Activated naive CD4-positive, alpha-beta T cell treated with anti-CD3 and anti-CD28 coated beads, Interleukin-2, amount 50 U/mL, for 72 hours (primary cell): ENCODE measurements at regions not wholly inside any gene's neighbourhood (a gene's known extent, or its start where the extent isn't known, plus 50 kb on each side); places are given as distances from the start of the nearest gene placed in this dataset.
A peak's percentile ranks its signal among the peaks of the same experiment; 100 is the strongest.

ENCODE experiments used
- ATAC-seq, 2 donors: fragments of 150-1000 bp; cut with Tn5 transposase; 2 replicates each; pipeline ENCODE4 v1.10.0; 2021; ENCODE audit warnings: mild to moderate bottlenecking in 2 of 2, moderate library complexity in 2 of 2
- DNase-seq, 2 donors: peaks; one replicate each; pipeline ENCODE4 v3.0.0; 2021 to 2022; ENCODE audit warnings: low spot score in 2 of 2
- H3K27ac Mint-ChIP-seq, 2 donors: one replicate each; pipeline ENCODE4 v1.8.0; 2022; ENCODE audit warnings: mild to moderate bottlenecking in 2 of 2, mixed read lengths in 2 of 2
- H3K36me3 Mint-ChIP-seq, 2 donors: one replicate each; pipeline ENCODE4 v1.8.0; 2022; ENCODE audit warnings: mixed read lengths in 2 of 2
- H3K9me3 Mint-ChIP-seq, 2 donors: one replicate each; pipeline ENCODE4 v1.8.0; 2022; ENCODE audit warnings: mixed read lengths in 2 of 2

DNA sequence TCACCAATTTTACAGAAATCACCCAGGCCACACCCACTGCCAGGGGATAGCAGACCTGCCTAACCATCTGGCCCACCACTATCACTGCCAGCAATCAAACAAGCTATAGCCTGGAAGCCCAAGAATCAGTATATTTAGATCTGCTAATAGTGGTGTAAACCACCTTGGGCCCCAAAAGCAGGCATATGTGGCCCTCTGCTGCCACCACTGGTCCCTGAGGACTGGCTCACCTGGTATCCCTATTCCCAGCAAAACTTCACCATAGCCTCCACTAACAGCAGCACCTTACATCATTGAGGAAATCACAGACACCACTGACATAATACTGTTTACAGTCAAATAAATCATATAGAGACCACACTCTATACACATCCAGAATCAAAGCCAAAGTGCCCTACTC lies 880.4 kb upstream of the MAN1A1 start:
- DNase-seq (no peak), ATAC-seq (no peak)
- no peak overlapping the region for H3K27ac Mint-ChIP-seq
- H3K36me3 Mint-ChIP-seq: peaks cover 0 to 6% of the 10 kb centered on the region in 2 donors
- peaks cover 20 to 22% of the 10 kb centered on the region in 2 donors for H3K9me3 Mint-ChIP-seq

DNA sequence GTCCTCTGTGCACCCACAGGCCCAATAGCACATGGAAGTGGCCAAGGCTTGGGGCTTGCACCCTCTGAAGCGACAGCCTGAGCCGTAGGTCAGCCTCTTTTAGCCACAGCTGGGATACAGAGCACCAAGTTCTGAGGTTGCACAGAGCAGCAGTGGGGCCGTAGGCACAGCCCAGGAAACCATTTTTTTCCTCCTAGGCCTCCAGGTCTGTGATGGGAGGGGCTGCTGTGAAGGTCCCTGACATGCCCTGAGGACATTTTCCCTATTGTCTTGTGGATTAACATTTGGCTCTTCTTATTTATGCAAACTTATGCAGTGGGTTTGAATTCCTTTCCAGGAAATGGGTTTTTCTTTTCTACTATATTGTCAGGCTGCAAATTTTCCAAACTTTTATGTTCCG lies 878.7 kb upstream of the MAN1A1 start:
- ATAC-seq: no peak
- Mint-ChIP-seq H3K36me3 (no peaks in the 10 kb centered on the region), H3K9me3 (peaks cover 11 to 13% of the 10 kb centered on the region in 2 donors), H3K27ac (no peak overlapping the region)
- DNase-seq: no peak

DNA sequence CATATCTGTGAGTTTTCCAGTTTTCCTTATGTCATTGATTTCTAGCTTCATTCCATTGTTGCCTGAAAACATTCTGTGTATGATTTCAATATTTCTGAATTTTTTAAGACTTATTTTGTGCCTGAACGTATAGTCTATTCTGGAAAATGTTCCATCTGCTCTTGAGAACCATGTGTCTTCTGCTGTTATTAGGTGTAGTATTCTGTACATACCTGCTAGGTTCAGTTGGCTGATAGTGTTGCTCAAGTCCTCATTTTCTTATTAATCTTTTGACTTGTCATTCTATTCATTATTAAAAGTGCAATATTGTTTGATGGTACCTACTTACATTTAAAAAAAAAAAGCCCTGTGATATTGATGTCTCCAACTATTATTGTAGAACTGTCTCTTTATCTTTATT lies 869.8 kb upstream of the MAN1A1 start:
- Mint-ChIP-seq H3K36me3 (no peaks in the 10 kb centered on the region), H3K27ac (no peak overlapping the region), H3K9me3 (no peaks in the 10 kb centered on the region)
- no peak for DNase-seq
- no peak for ATAC-seq

DNA sequence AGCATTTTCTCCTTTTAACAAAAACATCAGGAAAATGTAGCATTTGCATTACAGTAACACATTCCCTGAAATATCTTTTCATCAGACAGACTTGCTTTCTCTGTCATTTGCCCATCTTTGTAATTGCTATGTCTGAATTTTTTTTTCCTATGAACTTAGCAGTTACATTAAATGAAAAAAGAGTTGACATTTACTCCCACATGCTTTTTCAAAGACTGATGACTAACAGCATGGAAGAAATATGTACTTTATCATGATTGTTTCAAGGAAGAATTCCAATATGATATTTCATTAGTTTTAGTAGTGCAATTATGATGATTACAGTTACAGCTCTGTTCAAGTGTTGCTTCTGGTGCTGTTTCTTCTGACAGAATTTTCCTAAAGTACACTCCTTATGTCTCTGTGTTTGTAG lies 864.5 kb upstream of the MAN1A1 start:
- no peak for DNase-seq
- Mint-ChIP-seq H3K9me3 (peaks cover 4% of the 10 kb centered on the region in 2 donors), H3K27ac (no peak overlapping the region), H3K36me3 (no peaks in the 10 kb centered on the region)
- no peak for ATAC-seq

DNA sequence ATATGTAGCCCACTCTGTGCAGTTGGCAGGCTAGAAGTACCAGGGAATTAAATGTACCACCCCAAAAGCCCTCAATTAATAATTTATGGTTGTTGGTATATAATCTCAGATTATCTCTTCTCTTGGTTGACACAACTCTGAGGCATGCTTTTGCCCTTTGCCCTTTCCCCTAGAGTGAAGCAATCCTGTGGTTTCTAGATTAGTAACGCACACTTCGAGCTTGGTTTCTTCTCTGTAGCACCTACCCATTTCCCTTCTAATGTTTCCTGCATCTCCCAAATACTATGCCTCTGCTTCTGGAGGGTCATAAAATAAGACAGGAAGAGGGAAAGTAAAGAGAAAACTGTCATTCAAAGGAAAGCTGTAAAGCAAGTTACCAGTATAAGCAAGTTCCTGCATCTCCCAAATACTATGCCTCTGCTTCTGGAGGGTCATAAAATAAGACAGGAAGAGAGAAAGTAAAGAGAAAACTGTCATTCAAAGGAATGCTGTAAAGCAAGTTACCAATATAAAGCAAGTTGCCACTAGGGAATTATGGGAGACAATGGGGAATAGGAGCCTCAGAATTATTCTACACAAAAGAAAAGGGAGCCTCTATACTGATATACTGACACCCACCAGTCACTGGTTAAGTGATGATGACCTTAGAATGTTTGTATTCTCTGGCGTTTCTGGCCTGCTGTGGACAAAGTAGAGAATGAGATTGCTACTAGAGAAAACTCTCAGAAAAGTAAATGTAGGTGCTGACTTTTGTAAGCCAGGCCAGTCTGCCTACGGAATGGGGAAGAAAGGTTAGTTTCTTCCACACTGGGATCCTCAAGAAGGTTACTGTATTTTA lies 862.6 kb upstream of the MAN1A1 start:
- DNase-seq (no peak), ATAC-seq (no peak)
- Mint-ChIP-seq H3K9me3 (peaks cover 5 to 9% of the 10 kb centered on the region in 2 donors), H3K36me3 (no peaks in the 10 kb centered on the region), H3K27ac (no peak overlapping the region)

DNA sequence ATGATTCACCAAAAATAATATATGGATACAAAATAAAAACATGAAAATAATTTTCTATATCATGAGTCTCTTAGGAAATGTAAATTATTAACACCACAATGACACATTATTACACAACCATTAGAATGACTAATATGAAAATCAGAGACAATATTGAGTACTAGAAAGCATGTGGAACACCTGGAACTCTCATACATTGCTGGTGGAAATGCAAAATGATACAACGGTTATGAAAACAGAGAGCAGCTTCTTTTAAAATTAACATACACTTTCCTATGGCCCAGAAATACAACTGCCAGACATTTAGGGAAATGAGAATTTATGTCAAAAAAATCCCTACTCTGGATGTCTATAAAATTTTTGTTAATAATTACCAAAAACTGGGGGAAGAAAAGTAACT lies 853.3 kb upstream of the MAN1A1 start:
- H3K36me3 Mint-ChIP-seq: no peaks in the 10 kb centered on the region
- ATAC-seq (no peak), DNase-seq (no peak)
- peaks cover 5 to 10% of the 10 kb centered on the region in 2 donors for H3K9me3 Mint-ChIP-seq
- H3K27ac Mint-ChIP-seq: no peak overlapping the region

DNA sequence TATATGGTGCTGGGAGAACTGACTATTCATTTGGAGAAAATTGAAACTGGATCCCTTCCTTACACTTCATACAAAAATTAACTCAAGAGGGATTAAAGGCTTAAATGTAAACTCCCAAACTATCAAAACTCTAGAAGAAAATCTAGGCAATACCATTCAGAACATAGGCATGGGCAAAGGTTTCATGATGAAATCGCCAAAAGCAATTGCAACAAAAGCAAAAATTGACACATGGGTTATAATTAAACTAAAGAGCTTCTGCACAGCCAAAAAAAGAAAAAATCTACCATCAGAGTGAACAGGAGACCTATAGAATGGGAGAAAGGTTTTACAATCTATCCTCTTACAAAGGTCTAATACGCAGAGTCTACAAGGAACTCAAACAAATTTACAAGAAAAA lies 851.3 kb upstream of the MAN1A1 start:
- DNase-seq: no peak
- H3K27ac Mint-ChIP-seq: no peak overlapping the region
- no peaks in the 10 kb centered on the region for H3K36me3 Mint-ChIP-seq
- H3K9me3 Mint-ChIP-seq: peaks cover 0 to 4% of the 10 kb centered on the region in 2 donors
- ATAC-seq: no peak

DNA sequence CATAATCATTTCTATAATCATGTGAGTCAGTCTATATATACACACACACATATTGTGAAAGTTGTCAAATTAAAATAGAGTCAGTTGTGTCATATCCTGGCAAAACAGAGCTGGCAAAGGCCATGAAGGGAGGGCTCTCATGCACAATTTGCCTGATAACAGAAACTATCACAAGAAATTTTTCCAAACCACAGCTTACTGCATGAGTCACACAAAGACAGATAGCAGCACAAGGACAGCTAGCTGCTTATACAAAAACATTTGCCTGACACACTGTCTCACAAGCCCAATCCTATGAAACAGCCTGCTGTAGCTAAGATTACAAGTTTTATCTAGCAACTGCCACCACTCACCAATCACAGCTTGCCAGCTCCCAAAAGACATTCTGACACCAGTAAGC lies 848.5 kb upstream of the MAN1A1 start:
- Mint-ChIP-seq H3K36me3 (no peaks in the 10 kb centered on the region), H3K9me3 (peaks cover 0 to 4% of the 10 kb centered on the region in 2 donors), H3K27ac (no peak overlapping the region)
- DNase-seq (no peak), ATAC-seq (peak in 1 of 2 donors; percentile 58)

DNA sequence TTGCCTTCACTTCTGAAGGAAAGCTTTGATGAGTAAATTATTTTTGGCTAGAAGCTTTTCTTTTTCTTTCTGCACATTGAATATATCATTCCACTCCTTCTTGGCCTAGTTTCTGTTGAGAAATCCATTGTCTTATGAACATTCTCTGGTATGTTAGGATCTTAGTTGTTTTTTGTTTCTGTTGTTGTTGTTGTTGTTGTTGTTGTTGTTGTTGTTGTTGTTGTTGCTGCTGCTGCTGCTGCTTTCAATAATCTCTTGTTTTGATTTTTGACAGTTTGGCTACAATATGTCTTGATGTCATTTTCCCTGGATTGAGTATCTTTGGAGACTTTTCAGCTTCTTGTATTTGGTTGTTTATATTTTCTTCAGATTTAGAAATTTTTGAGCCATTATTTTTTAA lies 836.5 kb upstream of the MAN1A1 start:
- no peak for ATAC-seq
- peaks cover 0 to 8% of the 10 kb centered on the region in 2 donors for H3K9me3 Mint-ChIP-seq
- H3K27ac Mint-ChIP-seq: no peak overlapping the region
- DNase-seq: no peak
- H3K36me3 Mint-ChIP-seq: no peaks in the 10 kb centered on the region

DNA sequence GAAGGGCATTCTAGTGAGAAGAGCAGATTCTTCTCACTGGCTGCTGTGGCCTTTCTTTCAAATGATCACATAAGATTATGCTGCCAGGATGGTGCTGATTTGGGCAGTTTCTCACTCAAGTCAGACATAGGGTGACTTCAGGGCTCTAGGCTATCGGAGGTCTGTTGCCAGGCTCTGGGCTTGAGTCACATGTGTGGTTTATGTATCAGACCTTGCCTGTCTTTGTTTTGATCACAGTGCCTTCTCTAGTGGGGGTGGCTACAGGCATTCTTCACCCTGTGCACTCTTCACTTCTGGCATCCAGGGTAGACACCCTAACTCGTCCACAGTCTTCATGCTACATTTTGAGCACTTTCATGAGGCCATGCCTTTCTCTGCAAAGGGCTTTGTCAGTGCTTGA lies 823.7 kb upstream of the MAN1A1 start:
- Mint-ChIP-seq H3K9me3 (peaks cover 3 to 5% of the 10 kb centered on the region in 2 donors), H3K36me3 (no peaks in the 10 kb centered on the region), H3K27ac (no peak overlapping the region)
- DNase-seq (no peak), ATAC-seq (no peak)

DNA sequence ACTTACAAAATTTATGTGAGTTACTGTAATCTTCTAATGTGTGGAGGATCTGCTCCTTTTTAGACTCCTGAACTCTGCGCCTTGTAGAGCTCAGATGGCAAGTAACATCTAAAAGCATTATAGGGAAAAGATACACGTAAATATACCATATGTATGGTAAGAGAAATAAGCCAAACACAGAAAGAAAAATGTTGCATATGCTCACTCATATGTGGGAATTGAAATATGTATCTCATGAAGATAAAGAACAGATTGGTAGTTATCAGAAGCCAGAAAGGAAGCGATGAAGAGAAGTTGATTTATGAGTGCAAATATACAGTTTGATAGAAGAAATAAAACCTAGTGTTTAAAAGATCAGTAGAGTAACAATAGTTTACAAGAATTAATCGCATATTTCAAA lies 815.0 kb upstream of the MAN1A1 start:
- H3K9me3 Mint-ChIP-seq: peaks cover 0 to 3% of the 10 kb centered on the region in 2 donors
- DNase-seq (no peak), ATAC-seq (no peak)
- no peak overlapping the region for H3K27ac Mint-ChIP-seq
- H3K36me3 Mint-ChIP-seq: no peaks in the 10 kb centered on the region

DNA sequence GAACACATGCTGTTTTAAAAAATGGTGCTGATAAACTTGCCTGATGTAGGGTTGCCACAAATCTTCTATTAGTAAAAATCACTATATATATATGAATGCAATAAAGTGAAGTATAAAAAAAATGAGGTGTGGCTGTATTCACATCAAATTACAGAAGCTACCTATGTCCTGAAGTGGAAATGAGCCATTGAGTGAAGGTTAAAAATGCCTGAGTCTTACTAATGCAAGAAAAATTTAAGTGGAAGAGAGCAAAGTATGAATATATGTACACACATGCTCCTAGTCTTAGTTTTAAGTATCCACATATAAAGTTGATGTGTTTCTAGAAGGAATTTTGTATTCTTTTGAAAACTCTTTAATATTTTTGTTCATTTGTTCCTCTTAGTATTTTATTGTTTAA lies 808.3 kb upstream of the MAN1A1 start:
- ATAC-seq: no peak
- no peak overlapping the region for H3K27ac Mint-ChIP-seq

DNA sequence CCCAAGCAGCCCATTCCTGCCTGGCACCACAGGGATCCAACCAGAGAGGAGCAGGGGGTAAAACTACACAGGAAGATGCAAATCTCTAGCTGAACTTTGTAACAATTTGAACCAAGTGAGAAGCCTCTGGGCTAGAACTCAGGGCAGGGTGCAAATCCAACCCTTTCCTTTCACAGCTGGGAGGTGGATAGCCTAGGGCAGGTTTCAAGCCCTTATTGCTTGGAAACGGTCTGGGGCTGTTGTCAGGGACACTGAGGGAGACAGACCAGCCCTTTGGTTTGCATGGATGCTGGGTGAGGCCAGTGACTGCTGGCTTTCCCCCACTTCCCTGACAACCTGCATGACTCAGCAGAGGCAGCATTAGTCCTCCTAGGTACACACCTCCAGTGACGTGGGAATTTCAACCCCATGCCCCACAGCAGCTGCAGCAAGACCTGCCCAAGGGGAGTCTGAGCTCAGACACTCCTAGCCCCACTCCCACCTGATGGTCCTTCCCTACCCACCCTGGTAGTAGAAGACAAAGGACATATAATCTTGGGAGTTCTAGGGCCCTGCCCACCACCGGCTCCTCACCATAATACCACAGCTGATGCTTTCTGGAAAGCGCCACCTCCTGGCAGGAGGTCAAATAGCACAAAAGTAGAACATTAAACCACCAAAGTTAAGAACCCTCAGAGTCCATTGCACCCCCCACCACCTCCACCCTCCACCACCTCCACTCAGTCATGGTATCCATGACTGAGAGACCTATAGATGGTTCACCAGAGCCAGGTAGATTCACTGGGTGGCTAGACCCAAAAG lies 797.7 kb upstream of the MAN1A1 start:
- DNase-seq: peak in 1 of 2 donors; percentile 2

More for the DNA sequence above, 808.3 kb upstream of the MAN1A1 start:
- Mint-ChIP-seq H3K9me3 (no peaks in the 10 kb centered on the region), H3K36me3 (no peaks in the 10 kb centered on the region)
- DNase-seq: no peak

DNA sequence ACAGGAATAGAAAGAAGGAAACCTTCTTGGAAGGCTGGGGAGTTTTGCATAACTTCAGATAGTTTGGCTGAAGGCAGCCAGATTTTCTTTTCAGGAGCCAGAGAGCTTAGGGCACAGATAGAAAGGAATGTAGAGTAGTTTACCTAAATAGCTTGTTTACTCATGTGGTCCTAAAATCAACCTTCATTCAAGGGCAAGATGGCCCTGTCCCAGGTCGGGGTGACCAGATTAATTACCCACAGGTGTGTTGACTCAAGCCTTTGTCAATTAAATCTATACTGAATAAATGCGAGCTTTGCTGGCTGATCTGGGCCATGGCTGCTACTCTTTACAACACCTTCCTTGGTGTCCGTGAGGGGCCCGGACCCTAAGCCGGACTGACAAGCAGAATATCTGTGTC lies 792.0 kb upstream of the MAN1A1 start:
- no peak overlapping the region for H3K27ac Mint-ChIP-seq
- no peaks in the 10 kb centered on the region for H3K9me3 Mint-ChIP-seq
- ATAC-seq: no peak
- no peaks in the 10 kb centered on the region for H3K36me3 Mint-ChIP-seq
- no peak for DNase-seq

More for the DNA sequence above, 797.7 kb upstream of the MAN1A1 start:
- H3K27ac Mint-ChIP-seq: no peak overlapping the region
- ATAC-seq: no peak
- H3K9me3 Mint-ChIP-seq: peaks cover 21% of the 10 kb centered on the region in 2 donors
- peaks cover 5 to 8% of the 10 kb centered on the region in 2 donors for H3K36me3 Mint-ChIP-seq

DNA sequence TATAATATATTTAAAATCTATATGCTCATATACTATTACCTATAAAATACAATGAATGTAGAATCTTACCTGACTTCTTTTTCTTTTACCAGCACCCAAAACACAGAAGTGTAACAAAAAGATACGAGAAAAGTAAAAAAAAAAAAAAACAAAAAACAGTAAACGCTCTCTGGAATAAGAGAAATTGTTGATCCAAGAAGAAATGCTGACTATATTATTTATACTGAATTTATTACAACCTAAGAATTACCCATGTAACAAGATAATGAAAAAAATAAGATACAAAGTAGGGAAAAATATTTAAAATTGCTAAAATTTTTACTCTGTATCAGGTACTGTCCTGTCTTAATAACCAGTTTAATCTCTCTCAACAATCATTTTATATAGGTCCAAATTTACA lies 787.9 kb upstream of the MAN1A1 start:
- Mint-ChIP-seq H3K36me3 (no peaks in the 10 kb centered on the region), H3K27ac (no peak overlapping the region), H3K9me3 (no peaks in the 10 kb centered on the region)
- DNase-seq: no peak
- no peak for ATAC-seq

DNA sequence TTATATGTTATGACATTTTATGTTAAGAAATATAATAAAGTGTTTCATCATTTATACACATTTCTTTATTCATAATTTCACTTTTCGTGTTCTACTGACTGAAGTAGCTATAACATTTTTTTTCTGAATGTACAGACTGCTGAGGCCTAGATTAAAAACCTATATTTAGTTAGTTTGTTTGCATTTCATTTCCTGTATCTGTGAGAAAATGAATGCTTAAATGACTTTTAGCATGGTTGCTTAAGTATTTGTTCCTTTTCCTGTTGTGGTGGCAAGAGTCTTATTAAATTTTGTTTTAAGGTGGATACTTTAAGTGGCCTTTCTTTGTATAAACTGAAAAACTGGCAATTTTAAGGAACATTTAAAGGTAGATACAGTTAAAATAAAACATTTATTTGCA lies 779.7 kb upstream of the MAN1A1 start:
- H3K9me3 Mint-ChIP-seq: no peaks in the 10 kb centered on the region
- ATAC-seq: no peak
- DNase-seq: no peak
- H3K27ac Mint-ChIP-seq: no peak overlapping the region
- no peaks in the 10 kb centered on the region for H3K36me3 Mint-ChIP-seq

DNA sequence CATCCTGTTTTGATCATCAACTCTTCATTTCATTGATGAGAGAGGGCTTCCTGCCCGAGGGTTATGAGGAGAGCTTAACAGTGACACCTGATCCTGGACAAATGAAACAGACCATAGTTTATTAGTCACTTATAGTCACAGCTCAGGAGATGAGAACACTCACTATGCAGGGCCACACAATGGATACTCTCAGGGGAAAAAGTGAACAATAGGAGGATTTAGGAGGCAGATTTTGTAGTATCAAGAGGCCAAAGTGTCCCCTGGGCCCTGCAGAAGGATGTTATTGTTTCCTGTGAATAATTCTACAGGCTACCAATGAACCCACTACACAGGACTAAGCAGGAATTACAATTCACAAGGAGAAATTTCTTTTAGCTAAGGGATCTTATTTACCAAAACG lies 772.8 kb upstream of the MAN1A1 start:
- DNase-seq (no peak), ATAC-seq (no peak)
- H3K27ac Mint-ChIP-seq: no peak overlapping the region
- no peaks in the 10 kb centered on the region for H3K9me3 Mint-ChIP-seq
- no peaks in the 10 kb centered on the region for H3K36me3 Mint-ChIP-seq

DNA sequence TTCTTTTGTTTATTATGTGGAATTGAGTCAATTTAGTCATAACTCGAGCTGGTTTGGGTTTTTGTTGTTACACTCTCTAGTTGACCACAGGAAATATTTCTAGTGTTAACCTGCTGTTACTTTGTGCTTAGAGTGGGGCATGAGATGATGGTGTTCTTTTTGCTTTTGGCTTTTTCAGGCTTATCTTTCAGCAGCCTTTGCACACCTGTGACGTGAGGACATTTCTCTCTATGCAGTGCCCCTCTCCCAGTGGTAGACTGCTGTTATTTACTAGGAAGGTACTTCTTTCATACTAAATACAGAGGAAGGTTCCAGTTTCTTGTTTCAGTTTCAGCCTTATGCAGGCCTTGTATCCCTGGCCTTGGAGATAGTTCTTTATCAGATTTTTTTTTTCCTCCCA lies 766.8 kb upstream of the MAN1A1 start:
- DNase-seq: no peak
- H3K27ac Mint-ChIP-seq: no peak overlapping the region
- no peaks in the 10 kb centered on the region for H3K36me3 Mint-ChIP-seq
- no peak for ATAC-seq
- H3K9me3 Mint-ChIP-seq: peaks cover 5 to 7% of the 10 kb centered on the region in 2 donors
